Calu3 (cell line): ENCODE measurements at regions not wholly inside any gene's neighbourhood (a gene's known extent, or its start where the extent isn't known, plus 50 kb on each side); places are given as distances from the start of the nearest gene placed in this dataset.

Experiments used
- BruUV-seq: library from RNA; stranded (reverse); fragments of 400-500 nt; replicated peaks from 2 replicates; lab custom pipeline; 2021; lab: Mats Ljungman, UMichigan
- CTCF ChIA-PET: fragments of 300-600 bp; sonication (Branson Sonifier 250); formaldehyde crosslinking; loops from one replicate; lab custom pipeline; 2022; ENCODE audit warnings: antibody characterized with exemption; lab: Charles Lee
- DNase-seq: peaks from one replicate; pipeline ENCODE4 v3.0.0; 2022
- H3K27ac Mint-ChIP-seq: one replicate; pipeline ENCODE4 v1.8.0; 2022; ENCODE audit warnings: mixed read lengths; ENCODE audit not compliant: unreplicated experiment
- H3K27me3 Mint-ChIP-seq: one replicate; pipeline ENCODE4 v1.8.0; 2022; ENCODE audit warnings: mixed read lengths; ENCODE audit not compliant: unreplicated experiment
- H3K36me3 Mint-ChIP-seq: one replicate; pipeline ENCODE4 v1.8.0; 2022; ENCODE audit warnings: mild to moderate bottlenecking, moderate library complexity, mixed read lengths; ENCODE audit not compliant: insufficient read depth, unreplicated experiment
- H3K4me1 Mint-ChIP-seq: one replicate; pipeline ENCODE4 v1.8.0; 2022; ENCODE audit warnings: mild to moderate bottlenecking, low read depth, mixed read lengths; ENCODE audit not compliant: unreplicated experiment
- H3K4me3 Mint-ChIP-seq: one replicate; pipeline ENCODE4 v1.8.0; 2022; ENCODE audit warnings: mild to moderate bottlenecking, low read depth, moderate library complexity, mixed read lengths; ENCODE audit not compliant: unreplicated experiment
- H3K9me3 Mint-ChIP-seq: one replicate; pipeline ENCODE4 v1.8.0; 2022; ENCODE audit warnings: low read depth, mixed read lengths; ENCODE audit not compliant: unreplicated experiment
- intact Hi-C: fragments of 100-400 bp; cut with micrococcal nuclease; formaldehyde crosslinking; loops from one replicate; pipeline ENCODE4 v1.10.0; 2022; ENCODE audit not compliant: unreplicated experiment
- TF ChIP-seq, protein P1 (sequence below): fragments of 200-600 bp; IDR thresholded peaks from one replicate; pipeline ENCODE4 v1.8.0; 2022; ENCODE audit warnings: antibody characterized with exemption; ENCODE audit not compliant: unreplicated experiment

DNA sequence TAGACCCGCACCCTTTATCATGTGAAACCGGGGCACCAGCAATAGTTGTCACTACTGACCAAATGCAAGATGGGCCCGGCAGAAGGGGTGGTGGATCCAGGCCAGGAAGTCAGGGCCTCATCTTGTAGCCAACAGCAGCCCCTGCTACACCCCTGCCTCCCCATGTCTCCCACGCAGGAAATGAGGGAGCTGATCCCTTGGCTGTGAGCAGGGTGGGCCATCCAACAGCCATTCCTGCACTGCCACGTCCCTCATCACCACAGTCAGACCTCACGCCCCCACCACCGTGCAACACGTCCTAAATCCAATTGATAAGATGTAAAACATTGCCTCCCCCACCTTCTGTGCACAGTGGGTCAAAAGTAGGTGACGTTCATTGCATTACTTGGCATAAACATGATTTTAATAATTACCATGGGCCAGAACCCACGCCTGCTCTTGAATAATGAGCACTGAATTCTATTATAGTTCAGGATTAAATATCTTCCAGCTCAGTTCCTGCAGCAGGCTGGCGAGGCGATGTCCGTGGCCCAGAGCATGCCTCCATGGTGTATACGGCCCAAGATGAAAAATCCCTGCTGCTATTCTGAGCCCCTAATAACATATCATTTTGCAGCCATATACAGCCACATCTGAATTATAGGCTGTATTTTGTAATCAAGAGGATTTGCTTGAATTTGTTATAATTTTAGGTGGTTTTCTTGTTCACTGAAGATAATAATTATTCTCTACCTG is 1373.8 kb downstream of the BRD1 start:
- H3K9me3 Mint-ChIP-seq: peaks cover 10% of the 10 kb centered on the region
- H3K27me3 Mint-ChIP-seq: no peaks in the 10 kb centered on the region
- TF ChIP-seq, protein P1, sequence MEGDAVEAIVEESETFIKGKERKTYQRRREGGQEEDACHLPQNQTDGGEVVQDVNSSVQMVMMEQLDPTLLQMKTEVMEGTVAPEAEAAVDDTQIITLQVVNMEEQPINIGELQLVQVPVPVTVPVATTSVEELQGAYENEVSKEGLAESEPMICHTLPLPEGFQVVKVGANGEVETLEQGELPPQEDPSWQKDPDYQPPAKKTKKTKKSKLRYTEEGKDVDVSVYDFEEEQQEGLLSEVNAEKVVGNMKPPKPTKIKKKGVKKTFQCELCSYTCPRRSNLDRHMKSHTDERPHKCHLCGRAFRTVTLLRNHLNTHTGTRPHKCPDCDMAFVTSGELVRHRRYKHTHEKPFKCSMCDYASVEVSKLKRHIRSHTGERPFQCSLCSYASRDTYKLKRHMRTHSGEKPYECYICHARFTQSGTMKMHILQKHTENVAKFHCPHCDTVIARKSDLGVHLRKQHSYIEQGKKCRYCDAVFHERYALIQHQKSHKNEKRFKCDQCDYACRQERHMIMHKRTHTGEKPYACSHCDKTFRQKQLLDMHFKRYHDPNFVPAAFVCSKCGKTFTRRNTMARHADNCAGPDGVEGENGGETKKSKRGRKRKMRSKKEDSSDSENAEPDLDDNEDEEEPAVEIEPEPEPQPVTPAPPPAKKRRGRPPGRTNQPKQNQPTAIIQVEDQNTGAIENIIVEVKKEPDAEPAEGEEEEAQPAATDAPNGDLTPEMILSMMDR: no peak
- CTCF ChIA-PET: no interaction called here
- H3K4me3 Mint-ChIP-seq: no peak overlapping the region
- no peak overlapping the region for H3K27ac Mint-ChIP-seq
- no peaks in the 10 kb centered on the region for H3K36me3 Mint-ChIP-seq
- intact Hi-C loops: no loop called here
- no peak for DNase-seq
- H3K4me1 Mint-ChIP-seq: no peaks in the 10 kb centered on the region
- BruUV-seq: no TSS peak

DNA sequence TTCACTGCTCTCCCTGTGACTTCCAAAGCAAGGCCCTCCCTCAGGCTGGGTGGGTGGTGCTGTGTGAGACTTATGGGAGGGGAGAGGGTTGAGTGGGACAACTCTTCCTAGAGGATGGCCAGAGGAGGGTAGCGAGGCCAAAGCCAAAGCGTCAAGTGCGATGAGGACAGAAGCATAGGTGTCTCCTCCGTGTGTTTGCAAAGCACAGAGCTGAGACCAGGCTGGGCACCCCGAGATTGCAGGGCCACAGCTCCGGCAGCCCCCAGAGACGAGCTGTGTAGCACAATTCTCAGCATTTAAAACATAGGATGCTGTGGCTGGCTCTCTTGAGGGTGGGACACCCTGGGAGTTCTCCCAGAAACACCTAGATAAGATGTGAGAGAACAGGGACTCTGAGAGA is 1374.5 kb downstream of the BRD1 start:
- Mint-ChIP-seq H3K27ac (no peak overlapping the region), H3K4me1 (no peaks in the 10 kb centered on the region), H3K9me3 (peaks cover 10% of the 10 kb centered on the region), H3K4me3 (no peak overlapping the region), H3K27me3 (no peaks in the 10 kb centered on the region), H3K36me3 (no peaks in the 10 kb centered on the region)
- BruUV-seq: no TSS peak
- TF ChIP-seq, protein P1: no peak
- CTCF ChIA-PET: no interaction called here
- intact Hi-C loops: no loop called here
- DNase-seq: no peak

DNA sequence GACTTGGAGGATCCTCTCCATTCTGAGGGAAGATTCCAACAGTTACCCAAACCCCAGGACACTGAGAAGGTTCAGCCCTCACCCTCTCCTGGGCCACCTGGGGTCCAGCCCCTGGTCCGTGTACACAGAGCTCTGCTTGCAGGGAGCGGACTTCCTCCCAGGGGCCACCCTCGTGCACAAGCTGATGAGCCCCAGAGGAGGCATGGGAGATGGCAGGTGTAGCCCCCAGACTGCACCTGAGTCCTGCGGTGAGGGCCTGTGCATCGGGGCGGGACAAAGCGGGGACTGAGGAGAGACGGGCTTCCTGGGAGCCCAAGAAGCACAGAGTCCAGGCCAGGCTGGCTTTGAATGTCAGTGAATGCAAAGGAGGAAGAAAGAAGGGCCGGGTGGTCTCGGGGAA is 1374.9 kb downstream of the BRD1 start:
- no peaks in the 10 kb centered on the region for H3K27me3 Mint-ChIP-seq
- H3K36me3 Mint-ChIP-seq: no peaks in the 10 kb centered on the region
- no peak for DNase-seq
- TF ChIP-seq, protein P1: no peak
- CTCF ChIA-PET: no interaction called here
- no peak overlapping the region for H3K27ac Mint-ChIP-seq
- no peak overlapping the region for H3K4me3 Mint-ChIP-seq
- BruUV-seq: no TSS peak
- no peaks in the 10 kb centered on the region for H3K4me1 Mint-ChIP-seq
- intact Hi-C loops: no loop called here
- peaks cover 10% of the 10 kb centered on the region for H3K9me3 Mint-ChIP-seq

DNA sequence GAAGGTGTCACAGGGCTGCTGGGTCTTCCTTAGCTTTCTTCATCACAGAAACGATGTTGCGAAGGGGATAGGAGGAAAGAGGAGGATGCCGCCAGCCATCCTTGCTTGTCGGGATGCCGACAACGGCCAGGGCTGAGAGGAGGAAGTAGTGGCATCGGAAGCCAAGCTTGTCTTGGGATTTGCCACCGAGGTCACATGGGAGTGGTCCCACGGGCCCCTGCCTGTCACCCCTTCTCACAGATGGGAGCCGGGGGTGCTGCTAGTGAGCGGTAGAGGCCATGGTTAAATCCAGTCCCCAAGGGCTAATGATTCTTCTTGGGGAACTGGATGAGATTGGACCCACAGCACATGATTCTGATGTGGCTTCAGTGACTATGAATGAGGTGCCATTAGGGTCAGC is 1375.8 kb downstream of the BRD1 start:
- CTCF ChIA-PET: no interaction called here
- TF ChIP-seq, protein P1: no peak
- H3K36me3 Mint-ChIP-seq: no peaks in the 10 kb centered on the region
- no peak for DNase-seq
- peaks cover 10% of the 10 kb centered on the region for H3K9me3 Mint-ChIP-seq
- intact Hi-C loops: no loop called here
- no TSS peak for BruUV-seq
- no peak overlapping the region for H3K4me3 Mint-ChIP-seq
- no peaks in the 10 kb centered on the region for H3K27me3 Mint-ChIP-seq
- no peaks in the 10 kb centered on the region for H3K4me1 Mint-ChIP-seq
- no peak overlapping the region for H3K27ac Mint-ChIP-seq
